Esophagus squamous epithelium (tissue), 4 donors: ENCODE measurements at regions not wholly inside any gene's neighbourhood (a gene's known extent, or its start where the extent isn't known, plus 50 kb on each side); places are given as distances from the start of the nearest gene placed in this dataset.

Experiments
- POLR2A ChIP-seq, 4 donors: fragments of 450-650 bp; IDR thresholded peaks; one replicate each; pipeline ENCODE4 v1.6.1; 2017; ENCODE audit warnings: antibody characterized with exemption in 4 of 4, mild to moderate bottlenecking in 4 of 4, moderate library complexity in 3 of 4
- TF ChIP-seq, protein P1 (sequence below), 6 experiments: fragments of 450-650 bp in 4 of 6; fragments of 200-600 bp in 2 of 6; sonication (generic) in 2 of 6; IDR thresholded peaks; one replicate each; pipeline ENCODE4 v1.5.1; 2016 to 2019; ENCODE audit warnings: antibody characterized with exemption in 6 of 6, mild to moderate bottlenecking in 4 of 6, moderate library complexity in 4 of 6

DNA sequence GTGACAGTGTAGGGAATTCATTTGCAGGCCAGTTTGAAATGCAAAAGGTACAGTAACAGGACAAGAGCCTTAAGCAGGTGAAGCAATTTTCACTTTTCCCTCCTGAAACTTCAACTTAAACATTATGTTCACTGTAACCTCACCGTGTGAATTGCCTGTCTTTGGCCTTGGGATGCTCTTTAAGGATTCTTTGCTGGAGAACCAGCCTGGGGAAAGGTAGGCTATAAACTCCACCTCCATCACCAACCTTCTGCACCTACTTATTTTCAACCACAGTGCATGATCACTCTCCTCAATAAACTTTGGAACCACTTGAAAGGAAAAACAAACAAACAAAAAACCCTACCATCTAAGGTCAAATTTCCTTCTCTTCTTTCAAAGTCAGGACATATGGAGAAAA is 300.5 kb downstream of the TLE1 start:
- TF ChIP-seq, protein P1, sequence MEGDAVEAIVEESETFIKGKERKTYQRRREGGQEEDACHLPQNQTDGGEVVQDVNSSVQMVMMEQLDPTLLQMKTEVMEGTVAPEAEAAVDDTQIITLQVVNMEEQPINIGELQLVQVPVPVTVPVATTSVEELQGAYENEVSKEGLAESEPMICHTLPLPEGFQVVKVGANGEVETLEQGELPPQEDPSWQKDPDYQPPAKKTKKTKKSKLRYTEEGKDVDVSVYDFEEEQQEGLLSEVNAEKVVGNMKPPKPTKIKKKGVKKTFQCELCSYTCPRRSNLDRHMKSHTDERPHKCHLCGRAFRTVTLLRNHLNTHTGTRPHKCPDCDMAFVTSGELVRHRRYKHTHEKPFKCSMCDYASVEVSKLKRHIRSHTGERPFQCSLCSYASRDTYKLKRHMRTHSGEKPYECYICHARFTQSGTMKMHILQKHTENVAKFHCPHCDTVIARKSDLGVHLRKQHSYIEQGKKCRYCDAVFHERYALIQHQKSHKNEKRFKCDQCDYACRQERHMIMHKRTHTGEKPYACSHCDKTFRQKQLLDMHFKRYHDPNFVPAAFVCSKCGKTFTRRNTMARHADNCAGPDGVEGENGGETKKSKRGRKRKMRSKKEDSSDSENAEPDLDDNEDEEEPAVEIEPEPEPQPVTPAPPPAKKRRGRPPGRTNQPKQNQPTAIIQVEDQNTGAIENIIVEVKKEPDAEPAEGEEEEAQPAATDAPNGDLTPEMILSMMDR (IDR thresholded peaks at IDR 0.05), result no peak
- TF ChIP-seq POLR2A (IDR thresholded peaks at IDR 0.05), result no peak
